NT2/D1 (cell line): ENCODE measurements at regions not wholly inside any gene's neighbourhood (a gene's known extent, or its start where the extent isn't known, plus 50 kb on each side); places are given as distances from the start of the nearest gene placed in this dataset.

Experiments used
- SUZ12 ChIP-seq: IDR thresholded peaks from 2 replicates; pipeline ENCODE4 v1.6.1; 2011; ENCODE audit not compliant: insufficient read length, insufficient read depth; ENCODE audit errors: extremely low read depth
- YY1 ChIP-seq: IDR thresholded peaks from 2 replicates; pipeline ENCODE4 v1.6.1; 2011; ENCODE audit not compliant: insufficient read length, insufficient read depth

DNA sequence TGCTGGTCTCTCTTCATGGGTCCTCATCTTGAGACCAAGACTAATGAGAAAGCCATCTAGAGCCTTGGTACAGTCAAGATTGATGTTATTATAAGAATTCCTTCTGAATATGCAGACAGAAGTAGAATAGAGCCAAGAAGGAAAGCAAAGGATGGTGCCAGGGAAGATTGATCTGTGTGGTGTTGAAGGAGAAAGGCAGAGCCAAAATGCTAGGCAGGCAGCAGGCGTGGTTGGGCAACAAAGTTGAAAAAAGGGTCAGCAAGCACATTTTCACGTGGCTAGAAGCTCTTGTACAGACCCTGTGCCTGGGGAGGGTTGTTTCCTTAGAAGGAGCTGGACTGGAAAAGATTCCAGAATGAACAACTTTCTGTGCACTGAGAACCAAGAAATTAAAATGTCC lies 319.7 kb upstream of the ARGLU1 start:
- TF ChIP-seq YY1 (no peak), SUZ12 (no peak)
